HG03469 (cell line): ENCODE measurements at regions not wholly inside any gene's neighbourhood (a gene's known extent, or its start where the extent isn't known, plus 50 kb on each side); places are given as distances from the start of the nearest gene placed in this dataset.
"Not testable (repeated sequence)": the region's sequence is repeated elsewhere in the genome, so short reads cannot be mapped to it uniquely, and the experiment has no call there.

Experiments used
- ATAC-seq: cut with Tn5 transposase; IDR thresholded peaks from one replicate; pipeline ENCODE4 v1.9.1; 2021; ENCODE audit warnings: mild to moderate bottlenecking, moderate library complexity, moderate number of reproducible peaks; ENCODE audit not compliant: unreplicated experiment

DNA sequence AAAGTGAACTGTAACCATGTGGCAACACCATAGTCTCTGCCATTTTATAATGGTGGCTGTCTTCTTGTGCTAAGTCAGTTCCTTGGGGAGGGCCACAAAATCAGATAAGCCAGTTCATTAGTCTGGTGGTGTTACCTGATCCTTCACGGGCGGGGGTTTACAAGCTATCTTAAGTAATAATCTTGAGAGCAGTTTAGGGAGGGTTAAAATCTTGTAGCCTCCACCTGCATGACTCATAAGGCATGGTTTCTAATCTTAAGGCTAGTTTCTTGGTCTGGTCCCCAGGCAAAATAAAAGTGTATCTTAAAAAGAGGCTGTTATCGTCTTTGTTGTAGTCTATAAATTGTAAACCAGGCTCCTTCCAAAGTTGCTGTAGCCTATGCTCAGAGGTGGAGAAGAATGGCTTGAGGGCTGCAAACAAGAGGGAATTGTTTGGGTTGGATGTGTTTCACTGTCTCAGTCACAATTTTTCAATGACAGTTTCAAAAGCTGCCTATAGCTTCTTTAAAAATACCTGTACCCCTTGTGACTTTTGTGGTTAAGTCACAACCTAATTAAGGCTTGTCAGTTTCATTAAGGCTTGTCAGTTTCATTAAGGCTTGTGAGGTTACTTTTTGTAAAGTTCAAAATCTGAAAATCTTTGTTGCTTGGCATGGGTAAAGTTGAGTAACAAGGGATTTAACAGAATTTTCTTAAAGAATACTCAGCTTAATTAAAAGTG, 135.7 kb downstream of the RPS4Y2 start:
- ATAC-seq = peak; percentile 86

DNA sequence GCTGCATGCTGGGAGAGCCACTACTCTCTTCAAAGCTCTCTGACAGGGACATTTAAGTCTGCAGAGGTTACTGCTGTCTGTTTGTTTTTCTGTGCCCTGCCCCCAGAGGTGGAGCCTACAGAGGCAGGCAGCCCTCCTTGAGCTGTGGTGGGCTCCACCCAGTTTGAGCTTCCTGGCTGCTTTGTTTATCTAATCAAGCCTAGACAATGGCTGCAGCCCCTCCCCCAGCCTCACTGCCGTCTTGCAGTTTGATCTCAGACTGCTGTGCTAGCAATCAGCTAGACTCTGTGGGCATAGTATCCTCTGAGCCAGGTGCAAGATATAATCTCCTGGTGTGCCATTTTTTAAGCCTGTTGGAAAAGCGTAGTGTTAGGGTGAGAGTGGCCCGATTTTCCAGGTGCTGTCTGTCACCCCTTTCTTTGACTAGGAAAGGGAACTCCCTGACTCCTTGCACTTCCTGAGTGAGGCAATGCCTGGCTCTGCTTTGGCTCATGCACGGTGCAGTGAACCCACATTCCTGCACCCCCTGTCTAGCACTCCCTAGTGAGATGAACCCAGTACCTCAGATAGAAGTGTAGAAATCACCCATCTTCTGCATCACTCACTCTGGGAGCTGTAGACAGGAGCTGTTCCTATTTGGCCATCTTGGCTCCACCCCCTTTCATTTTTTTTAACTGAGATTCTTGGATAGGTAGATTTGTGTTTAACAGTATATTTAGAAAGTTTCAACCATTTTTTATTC, 169.6 kb downstream of the RPS4Y2 start:
- ATAC-seq = not testable (repeated sequence)

DNA sequence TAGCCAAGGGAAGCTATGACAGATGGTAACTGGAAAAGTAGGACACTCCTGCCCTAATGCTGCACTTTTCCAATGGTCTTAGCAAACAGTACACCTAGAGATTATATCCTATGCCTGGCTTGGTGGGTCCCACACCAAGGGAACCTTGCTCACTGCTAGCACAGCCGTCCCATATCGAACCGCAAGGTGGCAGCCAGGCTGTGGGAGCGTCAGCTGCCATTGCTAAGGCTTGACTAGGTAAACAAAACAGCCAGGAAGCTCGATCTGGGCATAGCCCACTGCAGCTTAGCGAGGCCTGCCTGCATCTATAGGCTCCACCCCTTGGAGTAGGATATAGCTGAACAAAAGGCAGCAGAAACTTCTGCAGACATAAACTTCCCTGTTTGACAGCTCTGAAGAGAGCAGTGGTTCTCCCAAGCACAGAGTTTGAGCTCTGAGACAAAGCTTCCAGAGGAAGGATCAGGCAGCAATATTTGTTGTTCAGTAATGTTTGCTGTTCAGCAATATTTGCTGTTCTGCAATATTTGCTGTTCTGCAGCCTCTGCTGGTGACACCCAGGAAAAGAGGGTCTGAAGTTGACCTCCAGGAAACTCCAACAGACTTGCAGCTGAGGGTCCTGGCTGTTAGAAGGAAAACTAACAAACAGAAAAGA, 173.9 kb downstream of the RPS4Y2 start:
- ATAC-seq = no peak

DNA sequence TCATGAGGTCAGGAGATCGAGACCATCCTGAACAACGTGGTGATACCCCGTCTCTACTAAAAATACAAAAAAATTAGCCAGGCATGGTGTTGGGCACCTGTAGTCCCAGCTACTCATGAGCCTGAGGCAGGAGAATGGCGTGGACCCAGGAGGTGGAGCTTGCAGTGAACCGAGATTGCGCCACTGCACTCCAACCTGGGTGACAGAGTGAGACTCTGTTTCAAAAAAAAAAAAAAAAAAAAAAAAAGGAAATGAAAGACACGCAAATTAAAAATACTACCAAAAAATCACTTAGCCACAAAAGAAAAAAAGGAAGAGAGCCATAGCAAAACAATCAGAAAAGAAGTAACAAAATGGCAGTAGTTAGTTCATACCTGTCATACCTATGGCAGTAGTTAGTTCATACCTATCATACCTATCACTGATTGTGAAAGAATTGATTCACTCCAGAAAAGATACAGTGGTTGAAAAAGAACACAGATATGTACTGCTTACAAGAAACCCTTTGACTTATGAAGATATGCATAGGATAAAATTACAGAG, 180.9 kb downstream of the RPS4Y2 start:
- not testable (repeated sequence) for ATAC-seq

DNA sequence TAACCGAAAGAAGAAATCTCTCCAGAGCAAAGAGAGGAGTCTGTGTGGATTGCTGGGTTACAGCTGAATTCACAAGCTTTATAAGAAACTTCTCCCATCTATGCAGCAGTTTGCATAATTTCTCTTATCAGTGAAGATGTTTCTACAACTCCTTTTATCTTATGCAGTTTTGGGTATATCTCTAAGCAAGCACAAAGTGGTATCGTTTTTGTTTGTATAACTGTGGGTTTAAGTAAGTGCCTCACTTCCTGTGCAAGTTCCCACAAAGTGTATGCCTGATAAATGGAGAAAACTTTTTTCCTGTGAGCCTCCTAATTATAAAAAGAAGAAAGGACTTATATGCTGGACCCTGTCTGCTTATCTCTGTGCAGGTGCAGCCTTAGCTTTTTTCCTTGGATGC, 205.6 kb downstream of the RPS4Y2 start:
- no peak for ATAC-seq

DNA sequence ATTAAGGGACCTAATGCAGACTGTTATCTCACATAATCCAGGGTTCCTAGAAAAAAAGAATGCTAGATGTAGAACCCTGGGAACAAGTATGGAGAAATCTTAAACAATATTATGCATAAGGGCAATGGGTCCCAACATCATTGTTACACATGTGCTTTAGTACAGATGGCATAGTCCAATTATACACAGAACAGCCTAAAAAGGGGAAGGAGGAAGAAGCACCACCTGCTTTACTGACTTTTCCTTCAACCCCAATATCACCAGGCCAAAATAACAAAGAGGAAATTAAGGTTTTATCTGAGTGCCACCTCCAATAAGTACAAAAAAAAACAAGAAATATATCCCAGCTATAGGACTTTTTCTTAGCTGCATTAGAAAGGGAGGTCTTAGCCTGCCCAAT, 211.9 kb downstream of the RPS4Y2 start:
- ATAC-seq = no peak

DNA sequence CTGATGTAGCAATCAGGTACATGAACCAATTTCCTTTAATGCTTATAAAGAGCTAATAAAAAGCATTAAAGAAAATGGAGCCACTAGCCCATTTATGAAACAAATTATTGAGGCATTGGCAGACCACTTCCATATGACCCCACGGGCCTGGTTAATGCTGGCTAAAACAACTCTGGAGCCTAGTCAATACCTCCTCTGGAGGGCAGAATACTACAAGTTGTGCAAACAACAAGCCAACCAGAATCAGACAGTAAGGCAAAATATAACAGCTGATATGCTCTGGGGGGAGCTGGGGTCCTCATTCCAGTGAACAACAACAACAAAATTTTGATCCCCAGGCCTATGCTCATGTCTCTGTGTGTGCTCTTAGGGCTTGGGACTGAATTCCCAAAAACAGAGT, 212.3 kb downstream of the RPS4Y2 start:
- no peak for ATAC-seq

DNA sequence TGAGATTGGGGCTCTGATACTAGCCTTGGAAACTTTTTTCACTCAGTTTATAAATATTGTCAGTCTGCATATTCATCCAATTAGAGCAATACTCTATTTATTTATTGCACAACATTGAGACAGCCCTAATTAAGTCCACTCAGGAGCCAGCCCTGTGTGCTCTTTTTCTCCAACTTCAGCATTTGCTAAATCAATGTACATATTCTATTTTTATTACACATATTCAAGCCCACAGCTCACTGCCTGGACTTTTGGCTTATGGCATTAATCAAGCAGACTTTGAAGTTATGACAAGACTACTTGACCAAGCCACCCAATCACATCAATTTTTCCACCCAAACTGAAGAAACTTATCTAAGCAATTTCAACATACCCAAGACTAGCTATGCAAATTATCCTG, 215.5 kb downstream of the RPS4Y2 start:
- ATAC-seq = no peak

DNA sequence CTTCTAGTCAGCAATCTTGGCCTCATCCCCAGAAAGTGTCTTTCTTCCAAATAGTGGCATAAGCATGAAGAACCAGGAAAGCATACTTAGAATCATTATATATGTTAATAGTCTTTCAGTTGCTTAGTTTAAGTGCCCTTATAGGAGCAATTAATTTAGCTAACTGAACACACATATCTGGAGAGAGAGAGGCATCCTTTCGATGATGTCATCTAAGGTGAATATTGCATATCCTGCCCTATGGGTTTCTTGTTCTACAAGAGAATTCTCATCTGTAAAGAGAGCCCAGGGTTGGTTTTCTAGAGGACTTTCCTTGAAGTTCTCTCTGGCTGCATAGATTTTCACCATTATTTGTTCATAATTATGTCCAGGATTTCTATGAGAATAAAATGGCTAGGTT, 230.1 kb downstream of the RPS4Y2 start:
- no peak for ATAC-seq

DNA sequence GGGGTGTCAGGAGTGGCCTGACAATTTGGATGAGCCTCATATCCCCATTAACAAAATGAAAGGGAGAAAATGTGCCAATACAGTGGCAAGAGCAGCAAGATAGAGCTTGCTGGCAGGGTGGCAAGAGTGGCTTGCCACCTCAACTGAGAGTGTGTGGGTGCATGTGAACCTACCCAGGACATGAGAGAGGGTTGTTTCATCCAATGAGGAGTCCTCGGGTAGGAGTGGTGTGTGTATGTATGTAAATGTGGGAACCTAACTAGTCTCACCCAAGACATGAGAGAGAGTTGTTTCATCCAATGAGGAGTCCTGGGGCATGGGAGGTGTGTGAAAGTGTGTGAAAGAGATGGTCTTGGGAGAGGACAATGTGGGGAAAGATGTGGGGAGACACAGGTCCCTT, 234.2 kb downstream of the RPS4Y2 start:
- ATAC-seq = no peak

DNA sequence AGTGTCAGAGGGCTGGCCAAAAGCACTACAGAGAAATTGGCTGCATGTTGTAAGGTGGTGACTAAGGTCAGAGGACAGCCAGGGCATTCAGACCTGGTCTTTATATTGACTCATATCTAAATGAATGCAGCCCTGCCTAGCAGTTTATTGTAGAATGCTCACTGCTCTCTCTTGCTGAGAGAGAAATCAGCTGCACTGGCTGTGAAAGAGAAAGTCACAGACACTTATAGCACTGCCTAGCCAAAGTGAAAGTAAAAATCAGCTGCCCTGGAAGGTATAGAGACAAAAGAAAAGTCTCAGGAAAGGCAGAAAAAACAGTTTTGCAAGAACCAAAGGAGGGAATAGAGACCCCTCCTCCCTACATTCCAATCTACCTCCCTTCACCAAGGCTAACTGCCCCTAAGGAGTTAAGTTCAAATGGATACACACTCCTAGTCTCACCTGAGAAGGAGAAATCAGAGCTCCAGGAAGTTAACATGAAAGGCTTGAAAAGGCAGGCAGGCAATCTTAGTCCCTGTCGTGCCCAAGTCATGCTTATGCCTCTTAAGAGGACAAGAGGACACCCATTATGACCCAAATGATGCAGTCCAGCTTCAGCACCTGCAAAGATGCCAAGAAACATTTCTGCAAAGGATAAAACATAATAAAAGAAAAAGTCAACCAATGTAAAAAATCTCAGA, 235.1 kb downstream of the RPS4Y2 start:
- ATAC-seq = peak; percentile 98

DNA sequence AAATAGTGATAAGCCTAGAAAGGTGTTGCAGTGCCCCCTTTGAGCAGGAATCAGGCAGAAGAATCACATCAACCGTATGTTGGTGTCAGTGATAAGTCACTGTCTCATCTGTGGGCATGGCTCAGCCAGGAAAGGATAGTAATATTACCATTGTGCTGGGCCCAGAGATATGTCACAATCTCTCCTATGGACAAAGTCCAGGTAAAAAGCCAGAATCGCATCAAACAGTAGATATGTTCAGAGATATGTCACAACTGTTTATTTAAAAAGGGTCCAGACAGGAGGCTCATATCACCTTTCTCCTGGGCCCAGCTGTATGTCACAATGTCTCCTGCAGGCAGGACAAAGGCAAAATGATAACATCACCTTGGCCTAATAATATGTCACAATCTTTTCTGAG, 241.4 kb downstream of the RPS4Y2 start:
- ATAC-seq = no peak

DNA sequence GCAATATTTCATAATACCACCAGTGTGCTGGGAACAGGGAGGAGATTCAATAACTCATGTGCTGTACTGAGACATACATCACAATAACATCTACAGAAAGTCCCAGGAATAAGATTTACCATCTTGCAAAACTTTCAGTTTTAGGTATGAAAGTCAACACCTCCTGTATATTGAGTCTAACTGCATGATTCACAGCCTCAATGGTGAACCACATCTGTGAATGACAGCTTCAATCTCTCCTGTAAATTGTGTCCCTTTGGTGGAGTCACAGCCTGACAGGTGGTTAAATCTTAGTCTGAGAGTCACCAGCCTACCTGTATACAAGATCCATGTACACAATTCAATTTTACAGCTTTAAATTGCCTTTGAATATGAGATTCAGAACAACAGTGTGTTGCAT, 242.1 kb downstream of the RPS4Y2 start:
- ATAC-seq = no peak

DNA sequence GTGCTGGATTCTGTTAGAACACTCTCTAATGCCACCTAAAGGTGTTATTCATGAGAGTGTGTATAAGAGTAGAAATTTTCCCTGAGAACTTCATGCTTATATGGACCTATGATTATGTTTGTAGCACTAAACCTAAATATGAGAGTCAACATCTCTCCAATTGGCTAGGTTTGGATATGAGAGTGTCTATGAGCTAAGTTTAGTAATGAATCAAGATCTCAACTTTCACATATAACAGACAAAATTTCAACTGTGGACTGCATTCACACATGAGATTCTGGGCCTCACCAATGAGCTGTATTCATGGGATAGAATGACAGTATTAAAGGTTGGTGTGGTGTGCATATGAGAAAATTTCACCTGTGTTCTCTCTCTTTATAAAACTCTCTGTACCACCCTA, 242.6 kb downstream of the RPS4Y2 start:
- ATAC-seq = no peak

DNA sequence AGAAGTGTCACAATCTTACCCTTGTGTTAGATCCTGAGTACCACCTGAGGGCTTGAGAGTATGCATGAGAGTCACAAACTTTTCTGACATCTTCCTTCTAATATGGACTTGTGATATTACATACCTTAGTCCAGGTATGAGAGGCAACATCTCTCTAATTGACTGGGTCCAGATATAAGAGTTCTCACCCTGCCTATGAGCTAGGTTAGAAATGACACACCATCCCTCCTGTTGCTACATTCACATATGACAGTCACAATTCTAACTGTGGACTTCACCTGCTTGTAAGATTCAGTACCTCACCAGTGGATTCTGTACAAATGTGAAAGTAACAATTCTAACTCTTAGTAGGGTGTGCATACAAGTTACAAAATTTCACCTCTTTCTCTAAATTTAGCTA, 245.2 kb downstream of the RPS4Y2 start:
- no peak for ATAC-seq

DNA sequence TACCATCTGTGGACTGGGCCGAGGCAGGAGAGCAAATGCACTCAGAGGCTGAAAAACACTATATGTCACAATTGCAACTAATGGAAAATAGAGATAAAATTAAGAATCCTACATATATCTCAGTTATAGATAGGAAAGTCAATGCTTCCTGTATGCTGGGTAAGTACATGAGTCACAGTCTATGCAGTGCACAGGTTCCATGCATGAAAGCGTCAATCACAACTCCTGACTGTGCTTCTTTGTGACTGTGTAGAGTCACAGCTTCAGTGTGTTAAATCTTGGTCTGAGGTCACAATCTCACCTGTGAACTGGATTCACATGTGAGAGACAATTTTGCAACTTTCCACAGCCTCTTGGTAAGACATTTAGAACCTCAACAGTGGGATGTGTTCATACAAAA, 247.2 kb downstream of the RPS4Y2 start:
- ATAC-seq = no peak

DNA sequence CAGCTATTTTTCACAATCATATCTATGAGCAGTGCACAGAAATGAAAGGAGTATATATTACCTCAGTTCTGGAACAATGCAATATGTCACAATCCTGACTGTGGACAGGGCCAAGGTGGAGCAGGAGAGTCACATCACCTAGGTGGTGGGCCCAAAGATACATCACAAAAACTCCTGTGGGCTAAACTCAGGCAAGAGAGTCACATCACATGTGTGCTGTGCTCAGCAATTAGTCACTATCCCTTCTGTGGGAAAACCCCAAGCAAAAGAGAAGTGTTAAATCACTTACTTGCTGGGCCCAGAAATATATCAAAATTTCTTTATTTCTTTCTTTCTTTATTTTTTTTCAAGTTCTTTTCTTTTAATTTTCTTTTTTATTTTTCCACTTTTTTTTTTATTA, 249.6 kb downstream of the RPS4Y2 start:
- ATAC-seq = no peak

DNA sequence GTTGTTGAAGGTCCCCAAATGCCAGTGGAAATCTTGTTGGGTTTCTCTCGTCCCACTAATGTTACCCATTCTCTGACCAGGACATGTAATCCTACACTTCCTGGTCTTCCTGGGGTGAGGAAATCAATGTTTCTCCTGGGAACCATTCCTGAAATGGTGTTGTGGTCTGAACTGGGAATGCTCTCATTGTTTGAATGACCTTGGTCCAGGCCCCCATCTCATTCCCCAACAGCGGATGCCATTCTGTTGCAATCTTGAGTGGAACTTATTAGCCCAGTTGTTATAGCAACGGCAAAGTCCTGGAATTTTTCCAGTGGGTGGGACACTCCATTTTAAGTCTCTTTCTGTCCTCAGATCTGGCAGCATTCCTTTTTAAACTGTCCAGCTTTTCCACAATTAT, 265.9 kb downstream of the RPS4Y2 start:
- ATAC-seq = no peak

DNA sequence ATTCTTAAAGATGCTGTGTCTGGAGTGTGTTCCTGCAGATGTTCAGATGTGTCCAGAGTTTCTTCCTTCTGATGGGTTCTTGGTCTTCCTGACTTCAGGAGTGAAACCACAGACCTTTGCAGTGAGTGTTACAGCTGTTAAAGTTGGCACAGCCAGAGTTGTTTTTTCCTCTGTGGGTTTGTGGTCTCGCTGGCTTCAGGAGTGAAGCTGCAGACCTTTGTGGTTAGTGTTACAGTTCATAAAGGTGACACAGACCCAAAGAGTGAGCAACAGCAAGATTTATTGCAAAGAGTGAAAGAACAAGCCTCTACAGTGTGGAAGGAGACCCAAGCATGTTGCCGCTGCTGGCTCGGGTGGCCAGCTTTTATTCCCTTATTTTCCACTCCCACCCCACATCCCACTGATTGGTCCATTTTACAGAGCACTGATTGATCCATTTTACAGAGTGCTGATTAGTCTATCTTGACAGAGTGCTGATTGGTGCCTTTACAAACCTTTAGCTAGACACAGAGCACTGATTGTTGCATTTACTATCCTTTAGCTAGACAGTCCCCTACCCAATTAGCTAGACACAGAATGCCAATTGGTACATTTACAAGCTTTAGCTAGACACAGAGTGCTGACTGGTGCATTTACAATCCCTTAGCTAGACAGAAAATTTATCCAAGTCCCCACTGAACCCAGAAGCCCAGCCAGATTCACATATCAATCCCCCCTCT, 266.6 kb downstream of the RPS4Y2 start:
- ATAC-seq = no peak

DNA sequence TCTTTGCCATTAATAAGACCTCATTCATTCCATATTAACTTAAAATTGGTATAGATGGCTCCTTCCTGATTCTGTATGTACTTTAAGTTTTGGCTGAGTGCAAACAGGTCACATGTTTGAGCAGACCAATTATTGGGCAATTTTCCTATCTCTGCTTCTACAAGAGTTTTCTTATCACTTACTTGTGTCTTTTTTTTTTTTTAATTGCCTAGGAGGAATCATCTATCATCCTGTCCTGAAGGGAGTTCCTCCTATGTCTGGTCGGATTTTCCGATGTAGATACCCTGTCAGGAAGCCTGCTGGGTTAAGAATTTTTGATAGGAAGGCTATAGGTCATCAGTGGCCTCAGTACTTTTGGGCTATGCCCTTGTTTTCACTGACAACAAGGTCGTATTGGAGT, 268.0 kb downstream of the RPS4Y2 start:
- ATAC-seq = no peak

DNA sequence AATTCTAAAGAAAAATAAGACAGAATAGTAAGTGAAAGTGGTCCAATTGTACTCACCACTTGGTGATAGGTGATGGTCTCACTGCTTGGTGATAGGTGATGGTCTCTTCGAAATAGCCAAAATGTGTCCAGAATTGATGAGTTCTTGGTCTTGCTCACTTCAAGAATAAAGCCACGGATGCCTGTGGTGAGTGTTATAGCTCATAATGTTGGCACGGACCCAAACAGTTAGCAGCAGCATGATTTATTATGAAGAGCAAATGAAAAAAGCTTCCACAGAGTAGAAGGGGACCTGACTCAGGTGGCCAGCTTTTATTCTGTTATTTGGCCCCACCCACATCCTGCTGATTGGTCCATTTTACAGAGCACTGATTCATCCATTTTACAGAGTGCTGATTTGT, 272.6 kb downstream of the RPS4Y2 start:
- no peak for ATAC-seq
